ENCODE measurements at regions not wholly inside any gene's neighbourhood (a gene's known extent, or its start where the extent isn't known, plus 50 kb on each side); places are given as distances from the start of the nearest gene placed in this dataset.

DNA sequence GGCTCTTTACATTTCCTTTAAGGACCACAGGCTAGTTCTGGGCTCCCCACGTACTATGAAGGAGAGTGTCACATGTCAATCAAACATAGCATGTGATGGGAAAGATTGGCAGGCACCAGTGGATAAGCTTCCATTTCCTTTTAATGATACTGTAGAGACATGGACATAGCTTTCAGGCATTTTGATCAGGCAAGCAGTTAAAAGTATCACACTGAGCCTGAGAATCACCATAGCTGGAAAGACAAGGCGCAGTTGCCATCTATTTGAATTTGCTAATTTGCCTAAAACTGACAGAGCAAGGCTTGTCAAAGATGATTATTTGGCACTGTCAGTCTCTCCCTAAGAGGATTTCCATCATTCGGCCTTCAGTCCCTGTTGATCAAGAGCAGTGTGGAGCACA, 263.4 kb upstream of the TAC1 start:
- H3K9ac ChIP-seq (ENCODE audit: low read depth in 1 of 2, low read length in 2 of 2), result no peak overlapping the region
- 81% methylated on average over 3 of the region's 3 CpGs for WGBS
- H3K4me3 ChIP-seq (ENCODE audit: low read depth in 1 of 3, low read length in 3 of 3), result no peak overlapping the region
- no peaks in the 10 kb centered on the region for H3K9me3 ChIP-seq (ENCODE audit: control insufficient read depth in 4 of 4, low read length in 3 of 4)
- H3K27me3 ChIP-seq (ENCODE audit: control insufficient read depth in 4 of 4, insufficient read depth in 4 of 4, low read length in 3 of 4), result peaks cover 0 to 5% (median 0%) of the 10 kb centered on the region in 4 donors
- no peak overlapping the region for H3K27ac ChIP-seq (ENCODE audit: low read depth in 1 of 2, low read length in 2 of 2)
- no peak for DNase-seq (ENCODE audit: low spot score)
- no peaks in the 10 kb centered on the region for H3K4me1 ChIP-seq (ENCODE audit: control insufficient read depth in 4 of 4, insufficient read depth in 4 of 4, low read length in 3 of 4)
- H3K36me3 ChIP-seq (ENCODE audit: control insufficient read depth in 4 of 4, insufficient read depth in 3 of 4, low read depth in 1 of 4, low read length in 3 of 4), result no peaks in the 10 kb centered on the region
- no peak for TF ChIP-seq RXRA (IDR thresholded peaks at IDR 0.05)
- no peak for TF ChIP-seq FOXA1 (IDR thresholded peaks at IDR 0.05)
- TF ChIP-seq NR2F2 (IDR thresholded peaks at IDR 0.05), result no peak
- no peak for TF ChIP-seq EGR1 (IDR thresholded peaks at IDR 0.05; ENCODE audit: low read depth in 2 of 2)
- no peak for TF ChIP-seq HNF4A (conservative IDR thresholded peaks at IDR 0.05)
- TF ChIP-seq, protein P1, sequence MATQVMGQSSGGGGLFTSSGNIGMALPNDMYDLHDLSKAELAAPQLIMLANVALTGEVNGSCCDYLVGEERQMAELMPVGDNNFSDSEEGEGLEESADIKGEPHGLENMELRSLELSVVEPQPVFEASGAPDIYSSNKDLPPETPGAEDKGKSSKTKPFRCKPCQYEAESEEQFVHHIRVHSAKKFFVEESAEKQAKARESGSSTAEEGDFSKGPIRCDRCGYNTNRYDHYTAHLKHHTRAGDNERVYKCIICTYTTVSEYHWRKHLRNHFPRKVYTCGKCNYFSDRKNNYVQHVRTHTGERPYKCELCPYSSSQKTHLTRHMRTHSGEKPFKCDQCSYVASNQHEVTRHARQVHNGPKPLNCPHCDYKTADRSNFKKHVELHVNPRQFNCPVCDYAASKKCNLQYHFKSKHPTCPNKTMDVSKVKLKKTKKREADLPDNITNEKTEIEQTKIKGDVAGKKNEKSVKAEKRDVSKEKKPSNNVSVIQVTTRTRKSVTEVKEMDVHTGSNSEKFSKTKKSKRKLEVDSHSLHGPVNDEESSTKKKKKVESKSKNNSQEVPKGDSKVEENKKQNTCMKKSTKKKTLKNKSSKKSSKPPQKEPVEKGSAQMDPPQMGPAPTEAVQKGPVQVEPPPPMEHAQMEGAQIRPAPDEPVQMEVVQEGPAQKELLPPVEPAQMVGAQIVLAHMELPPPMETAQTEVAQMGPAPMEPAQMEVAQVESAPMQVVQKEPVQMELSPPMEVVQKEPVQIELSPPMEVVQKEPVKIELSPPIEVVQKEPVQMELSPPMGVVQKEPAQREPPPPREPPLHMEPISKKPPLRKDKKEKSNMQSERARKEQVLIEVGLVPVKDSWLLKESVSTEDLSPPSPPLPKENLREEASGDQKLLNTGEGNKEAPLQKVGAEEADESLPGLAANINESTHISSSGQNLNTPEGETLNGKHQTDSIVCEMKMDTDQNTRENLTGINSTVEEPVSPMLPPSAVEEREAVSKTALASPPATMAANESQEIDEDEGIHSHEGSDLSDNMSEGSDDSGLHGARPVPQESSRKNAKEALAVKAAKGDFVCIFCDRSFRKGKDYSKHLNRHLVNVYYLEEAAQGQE (IDR thresholded peaks at IDR 0.05), result no peak
- TF ChIP-seq JUND (IDR thresholded peaks at IDR 0.05), result no peak
- TF ChIP-seq HNF4G (IDR thresholded peaks at IDR 0.05), result no peak
- TF ChIP-seq, protein P2, sequence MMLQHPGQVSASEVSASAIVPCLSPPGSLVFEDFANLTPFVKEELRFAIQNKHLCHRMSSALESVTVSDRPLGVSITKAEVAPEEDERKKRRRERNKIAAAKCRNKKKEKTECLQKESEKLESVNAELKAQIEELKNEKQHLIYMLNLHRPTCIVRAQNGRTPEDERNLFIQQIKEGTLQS (IDR thresholded peaks at IDR 0.05), result no peak
- no peak for TF ChIP-seq SP1 (IDR thresholded peaks at IDR 0.05)
- TF ChIP-seq YY1 (IDR thresholded peaks at IDR 0.05), result no peak
- TF ChIP-seq, protein P3, sequence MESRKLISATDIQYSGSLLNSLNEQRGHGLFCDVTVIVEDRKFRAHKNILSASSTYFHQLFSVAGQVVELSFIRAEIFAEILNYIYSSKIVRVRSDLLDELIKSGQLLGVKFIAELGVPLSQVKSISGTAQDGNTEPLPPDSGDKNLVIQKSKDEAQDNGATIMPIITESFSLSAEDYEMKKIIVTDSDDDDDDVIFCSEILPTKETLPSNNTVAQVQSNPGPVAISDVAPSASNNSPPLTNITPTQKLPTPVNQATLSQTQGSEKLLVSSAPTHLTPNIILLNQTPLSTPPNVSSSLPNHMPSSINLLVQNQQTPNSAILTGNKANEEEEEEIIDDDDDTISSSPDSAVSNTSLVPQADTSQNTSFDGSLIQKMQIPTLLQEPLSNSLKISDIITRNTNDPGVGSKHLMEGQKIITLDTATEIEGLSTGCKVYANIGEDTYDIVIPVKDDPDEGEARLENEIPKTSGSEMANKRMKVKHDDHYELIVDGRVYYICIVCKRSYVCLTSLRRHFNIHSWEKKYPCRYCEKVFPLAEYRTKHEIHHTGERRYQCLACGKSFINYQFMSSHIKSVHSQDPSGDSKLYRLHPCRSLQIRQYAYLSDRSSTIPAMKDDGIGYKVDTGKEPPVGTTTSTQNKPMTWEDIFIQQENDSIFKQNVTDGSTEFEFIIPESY (IDR thresholded peaks at IDR 0.05), result no peak

DNA sequence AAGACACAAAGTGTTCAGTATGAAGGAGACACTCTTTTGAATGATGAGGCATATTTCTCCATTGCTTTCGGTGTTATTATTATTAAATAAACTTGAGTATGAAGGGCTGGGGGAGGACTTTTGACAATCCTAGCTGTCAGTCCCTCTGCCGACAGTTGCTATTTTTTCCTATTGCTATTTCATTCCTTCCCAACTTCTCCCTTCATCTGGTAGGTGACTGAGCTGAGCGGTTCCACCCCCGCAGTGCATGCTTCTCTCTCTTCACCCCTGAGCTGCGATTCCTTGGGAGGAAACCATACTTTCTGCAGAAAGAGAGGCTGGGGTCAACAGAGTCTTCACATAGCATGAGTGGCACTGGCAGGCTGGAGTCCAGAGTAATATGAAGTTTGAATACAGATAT, 261.2 kb upstream of the TAC1 start:
- no peak for TF ChIP-seq HNF4A (conservative IDR thresholded peaks at IDR 0.05)
- TF ChIP-seq TAF1 (conservative IDR thresholded peaks at IDR 0.05), result no peak
- TF ChIP-seq, protein P4, sequence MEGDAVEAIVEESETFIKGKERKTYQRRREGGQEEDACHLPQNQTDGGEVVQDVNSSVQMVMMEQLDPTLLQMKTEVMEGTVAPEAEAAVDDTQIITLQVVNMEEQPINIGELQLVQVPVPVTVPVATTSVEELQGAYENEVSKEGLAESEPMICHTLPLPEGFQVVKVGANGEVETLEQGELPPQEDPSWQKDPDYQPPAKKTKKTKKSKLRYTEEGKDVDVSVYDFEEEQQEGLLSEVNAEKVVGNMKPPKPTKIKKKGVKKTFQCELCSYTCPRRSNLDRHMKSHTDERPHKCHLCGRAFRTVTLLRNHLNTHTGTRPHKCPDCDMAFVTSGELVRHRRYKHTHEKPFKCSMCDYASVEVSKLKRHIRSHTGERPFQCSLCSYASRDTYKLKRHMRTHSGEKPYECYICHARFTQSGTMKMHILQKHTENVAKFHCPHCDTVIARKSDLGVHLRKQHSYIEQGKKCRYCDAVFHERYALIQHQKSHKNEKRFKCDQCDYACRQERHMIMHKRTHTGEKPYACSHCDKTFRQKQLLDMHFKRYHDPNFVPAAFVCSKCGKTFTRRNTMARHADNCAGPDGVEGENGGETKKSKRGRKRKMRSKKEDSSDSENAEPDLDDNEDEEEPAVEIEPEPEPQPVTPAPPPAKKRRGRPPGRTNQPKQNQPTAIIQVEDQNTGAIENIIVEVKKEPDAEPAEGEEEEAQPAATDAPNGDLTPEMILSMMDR (IDR thresholded peaks at IDR 0.05; ENCODE audit: low read depth, low read length, missing input control), result no peak
- no peak for TF ChIP-seq YY1 (IDR thresholded peaks at IDR 0.05)
- no peak for TF ChIP-seq RAD21 (IDR thresholded peaks at IDR 0.05)
- no peak for DNase-seq (ENCODE audit: low spot score)
- Histone ChIP-seq H3K4me1 (ENCODE audit: control insufficient read depth in 4 of 4, insufficient read depth in 4 of 4, low read length in 3 of 4) (no peaks in the 10 kb centered on the region), H3K9ac (ENCODE audit: low read depth in 1 of 2, low read length in 2 of 2) (no peak overlapping the region), H3K27ac (ENCODE audit: low read depth in 1 of 2, low read length in 2 of 2) (no peak overlapping the region), H3K36me3 (ENCODE audit: control insufficient read depth in 4 of 4, insufficient read depth in 3 of 4, low read depth in 1 of 4, low read length in 3 of 4) (no peaks in the 10 kb centered on the region), H3K27me3 (ENCODE audit: control insufficient read depth in 4 of 4, insufficient read depth in 4 of 4, low read length in 3 of 4) (peaks cover 0 to 8% (median 0%) of the 10 kb centered on the region in 4 donors), H3K4me3 (ENCODE audit: low read depth in 1 of 3, low read length in 3 of 3) (no peak overlapping the region), H3K9me3 (ENCODE audit: control insufficient read depth in 4 of 4, low read length in 3 of 4) (no peaks in the 10 kb centered on the region)
- WGBS, result 76% methylated on average over 5 of the region's 5 CpGs

All from liver (tissue), 8 donors.